SK-N-SH (cell line): ENCODE measurements at regions not wholly inside any gene's neighbourhood (a gene's known extent, or its start where the extent isn't known, plus 50 kb on each side); places are given as distances from the start of the nearest gene placed in this dataset.

Experiments
- CTCF ChIA-PET: fragments of 300-600, 350-600 bp; formaldehyde crosslinking; extraction: SDS; loops from one replicate; lab custom pipeline; 2021; lab: Yijun Ruan, JAX
- POLR2A ChIA-PET: fragments of 350-600 bp; sonication (Branson Sonifier 250); formaldehyde crosslinking; extraction: SDS; loops from one replicate; lab custom pipeline; 2020; ENCODE audit warnings: antibody characterized with exemption, inconsistent platforms; lab: Yijun Ruan, JAX
- DNase-seq: peaks from one replicate; pipeline ENCODE4 v3.0.0; 2012
- H2AFZ ChIP-seq: fragments of 200-600 bp; sonication (generic); 2 replicates; pipeline ENCODE4 v1.8.1; 2016; ENCODE audit warnings: antibody characterized with exemption, mild to moderate bottlenecking, low read depth
- H3F3A ChIP-seq: fragments of 200-600 bp; sonication (generic); replicated peaks from 2 replicates; pipeline ENCODE3; 2016; ENCODE audit warnings: antibody characterized with exemption, mild to moderate bottlenecking; ENCODE audit not compliant: insufficient read depth
- H3K27ac ChIP-seq, 2 experiments: fragments of 200-500 bp in 1 of 2; fragments of 200-600 bp in 1 of 2; sonication (Bioruptor generic) in 1 of 2; sonication (generic), shearing (Covaris generic) in 1 of 2; 2 replicates each; pipeline versions ENCODE4 v1.5.1 to v1.6.1; 2014 to 2016; ENCODE audit warnings: low read depth in 2 of 2, inconsistent platforms in 1 of 2, low read length in 1 of 2, mild to moderate bottlenecking in 1 of 2, mixed read lengths in 1 of 2
- H3K27me3 ChIP-seq: fragments of 200-600 bp; sonication (generic), shearing (Covaris generic); 2 replicates; pipeline ENCODE4 v1.6.1; 2016; ENCODE audit warnings: mixed run types; ENCODE audit not compliant: insufficient read depth
- H3K36me3 ChIP-seq, 2 experiments: fragments of 200-500 bp in 1 of 2; fragments of 200-600 bp in 1 of 2; sonication (Bioruptor generic) in 1 of 2; sonication (generic) in 1 of 2; replicated peaks in 1 of 2; 2 replicates each; pipeline versions ENCODE3 to v1.5.1; 2014 to 2016; ENCODE audit warnings: low read length in 1 of 2, mild to moderate bottlenecking in 1 of 2; ENCODE audit not compliant: insufficient read depth in 2 of 2, control insufficient read depth in 1 of 2
- H3K4me1 ChIP-seq, 2 experiments: fragments of 200-500 bp in 1 of 2; fragments of 200-600 bp in 1 of 2; sonication (Bioruptor generic) in 1 of 2; sonication (generic), shearing (Covaris generic) in 1 of 2; 2 replicates each; pipeline versions ENCODE4 v1.5.1 to v1.6.1; 2014 to 2016; ENCODE audit warnings: low read depth in 1 of 2, low read length in 1 of 2, mixed run types in 1 of 2; ENCODE audit not compliant: insufficient read depth in 2 of 2, control insufficient read depth in 1 of 2
- H3K4me2 ChIP-seq: fragments of 200-600 bp; sonication (generic), shearing (Covaris generic); 2 replicates; pipeline ENCODE4 v1.6.1; 2017; ENCODE audit warnings: mixed run types
- H3K4me3 ChIP-seq, 2 experiments: fragments of 200-500 bp in 1 of 2; fragments of 200-600 bp in 1 of 2; sonication (Bioruptor generic) in 1 of 2; sonication (generic), shearing (Covaris generic) in 1 of 2; 2 replicates each; pipeline versions ENCODE4 v1.5.1 to v1.8.1; 2014 to 2016; ENCODE audit warnings: low read depth in 2 of 2, inconsistent platforms in 1 of 2, low read length in 1 of 2, mild to moderate bottlenecking in 1 of 2, mixed read lengths in 1 of 2, moderate library complexity in 1 of 2
- H3K79me2 ChIP-seq: fragments of 200-600 bp; sonication (generic); 2 replicates; pipeline ENCODE4 v1.8.1; 2017; ENCODE audit warnings: mild to moderate bottlenecking; ENCODE audit not compliant: insufficient read depth
- H3K9ac ChIP-seq: fragments of 200-600 bp; sonication (generic); 2 replicates; pipeline ENCODE4 v1.6.1; 2017; ENCODE audit warnings: mixed run types
- H3K9me2 ChIP-seq: fragments of 200-600 bp; sonication (generic); 2 replicates; pipeline ENCODE4 v1.6.1; 2017; ENCODE audit warnings: mixed run types
- H3K9me3 ChIP-seq: fragments of 200-600 bp; sonication (generic); 2 replicates; pipeline ENCODE4 v1.6.1; 2017; ENCODE audit warnings: mixed run types, mild to moderate bottlenecking, moderate library complexity
- H4K20me1 ChIP-seq: fragments of 200-600 bp; sonication (generic); 2 replicates; pipeline ENCODE4 v1.6.1; 2017; ENCODE audit warnings: mild to moderate bottlenecking, mixed run types; ENCODE audit not compliant: insufficient read depth
- ELF1 ChIP-seq: IDR thresholded peaks from 2 replicates; pipeline ENCODE4 v1.4.0; 2012
- EP300 ChIP-seq, 2 experiments: IDR thresholded peaks; 2 replicates each; pipeline versions ENCODE4 v1.4.0 to v1.6.1; 2012; ENCODE audit warnings: borderline replicate concordance in 1 of 2, low read depth in 1 of 2, low read length in 1 of 2
- EZH2phosphoT487 ChIP-seq: fragments of 200-600 bp; sonication (generic); IDR thresholded peaks from 2 replicates; pipeline ENCODE4 v1.6.1; 2017; ENCODE audit warnings: low read depth, mixed run types, mild to moderate bottlenecking, antibody characterized with exemption, moderate library complexity, borderline replicate concordance
- MEF2A ChIP-seq: IDR thresholded peaks from 2 replicates; pipeline ENCODE4 v1.4.0; 2012; ENCODE audit warnings: low read depth, borderline replicate concordance
- NFIC ChIP-seq: IDR thresholded peaks from 2 replicates; pipeline ENCODE4 v1.4.0; 2012; ENCODE audit warnings: borderline replicate concordance
- POLR2AphosphoS5 ChIP-seq: IDR thresholded peaks from 2 replicates; pipeline ENCODE4 v1.6.1; 2012; ENCODE audit warnings: low read depth, low read length
- RAD21 ChIP-seq: IDR thresholded peaks from 2 replicates; pipeline ENCODE4 v1.6.1; 2012; ENCODE audit warnings: mild to moderate bottlenecking, low read length
- RXRA ChIP-seq: IDR thresholded peaks from 2 replicates; pipeline ENCODE4 v1.4.0; 2012; ENCODE audit warnings: low read depth, mild to moderate bottlenecking, borderline replicate concordance
- SMC3 ChIP-seq: IDR thresholded peaks from 2 replicates; pipeline ENCODE4 v1.6.1; 2012; ENCODE audit warnings: low read depth, low read length, improper control_type of control experiment
- TCF12 ChIP-seq: IDR thresholded peaks from 2 replicates; pipeline ENCODE4 v1.4.0; 2012
- TEAD4 ChIP-seq: IDR thresholded peaks from 2 replicates; pipeline ENCODE4 v1.4.0; 2012; ENCODE audit warnings: mild to moderate bottlenecking, borderline replicate concordance; ENCODE audit not compliant: insufficient read depth
- YY1 ChIP-seq: IDR thresholded peaks from 2 replicates; pipeline ENCODE4 v1.4.0; 2012; ENCODE audit warnings: low read depth, mild to moderate bottlenecking
- WGBS: methylation state at CpG from one replicate; pipeline ENCODE4 v1.1.6; 2017; ENCODE audit warnings: low lambda C conversion rate; 5-methylcytosine and 5-hydroxymethylcytosine counted together
- TF ChIP-seq, protein P1 (sequence below): IDR thresholded peaks from 2 replicates; pipeline ENCODE4 v1.4.0; 2012; ENCODE audit warnings: low read depth, borderline replicate concordance
- TF ChIP-seq, protein P2 (sequence below): IDR thresholded peaks from 2 replicates; pipeline ENCODE4 v1.4.0; 2012; ENCODE audit warnings: low read depth

DNA sequence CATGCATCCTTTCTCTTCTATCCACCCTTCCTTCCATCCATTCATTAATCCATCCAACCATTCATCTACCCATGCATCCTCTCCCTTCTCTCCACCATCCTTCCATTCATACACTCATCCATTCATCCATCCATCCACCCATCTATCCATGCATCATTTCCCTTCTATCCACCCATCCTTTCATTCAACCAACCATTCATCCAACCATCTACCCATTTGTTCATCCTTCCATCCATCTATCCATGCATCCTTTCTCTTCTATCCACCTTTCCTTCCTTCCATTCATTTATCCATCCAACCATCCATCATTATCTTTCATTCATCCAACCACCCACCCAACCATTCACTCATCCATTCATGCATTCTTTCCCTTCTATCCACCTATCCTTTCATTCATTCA is 188.4 kb downstream of the NPHP4 start (continued):
- TF ChIP-seq POLR2AphosphoS5 (no peak), RAD21 (no peak), SMC3 (no peak), NFIC (no peak), EP300 (IDR thresholded peaks at IDR 0.05; ENCODE audit: borderline replicate concordance in 1 of 2, low read depth in 1 of 2, low read length in 1 of 2) (no peak), YY1 (no peak), TCF12 (no peak), EZH2phosphoT487 (no peak)

DNA sequence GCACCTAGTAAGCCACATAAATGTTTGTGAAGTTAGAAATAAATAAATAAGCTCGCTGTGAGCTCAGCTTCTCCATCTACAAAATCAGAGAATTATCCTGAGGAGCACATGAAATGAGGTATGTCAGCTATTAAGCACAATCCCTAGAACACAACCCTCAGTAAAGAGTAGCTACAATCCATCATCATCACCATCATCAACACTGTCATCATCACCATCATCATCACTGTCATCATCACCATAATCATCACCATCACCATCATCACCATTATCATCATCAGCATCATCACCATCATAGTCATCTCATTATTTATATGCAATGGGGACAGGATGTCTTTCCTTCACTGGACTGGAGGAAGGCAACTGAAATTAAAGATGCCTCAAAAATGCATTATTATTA is 189.6 kb downstream of the NPHP4 start:
- Histone ChIP-seq H3K27ac (no peak overlapping the region), H3K9me2 (no peaks in the 10 kb centered on the region), H3K4me2 (no peak overlapping the region), H3K79me2 (no peaks in the 10 kb centered on the region), H3K4me1 (peaks cover 0 to 8% of the 10 kb centered on the region in 2 experiments; a peak in 1 of 4 replicates), H3K4me3 (no peak overlapping the region), H3F3A (no peaks in the 10 kb centered on the region), H3K9ac (no peak overlapping the region), H3K27me3 (no peaks in the 10 kb centered on the region), H3K36me3 (no peaks in the 10 kb centered on the region), H3K9me3 (no peaks in the 10 kb centered on the region), H2AFZ (no peak overlapping the region), H4K20me1 (no peaks in the 10 kb centered on the region)
- no peak for TF ChIP-seq TEAD4
- no peak for TF ChIP-seq RXRA
- TF ChIP-seq, protein P1, sequence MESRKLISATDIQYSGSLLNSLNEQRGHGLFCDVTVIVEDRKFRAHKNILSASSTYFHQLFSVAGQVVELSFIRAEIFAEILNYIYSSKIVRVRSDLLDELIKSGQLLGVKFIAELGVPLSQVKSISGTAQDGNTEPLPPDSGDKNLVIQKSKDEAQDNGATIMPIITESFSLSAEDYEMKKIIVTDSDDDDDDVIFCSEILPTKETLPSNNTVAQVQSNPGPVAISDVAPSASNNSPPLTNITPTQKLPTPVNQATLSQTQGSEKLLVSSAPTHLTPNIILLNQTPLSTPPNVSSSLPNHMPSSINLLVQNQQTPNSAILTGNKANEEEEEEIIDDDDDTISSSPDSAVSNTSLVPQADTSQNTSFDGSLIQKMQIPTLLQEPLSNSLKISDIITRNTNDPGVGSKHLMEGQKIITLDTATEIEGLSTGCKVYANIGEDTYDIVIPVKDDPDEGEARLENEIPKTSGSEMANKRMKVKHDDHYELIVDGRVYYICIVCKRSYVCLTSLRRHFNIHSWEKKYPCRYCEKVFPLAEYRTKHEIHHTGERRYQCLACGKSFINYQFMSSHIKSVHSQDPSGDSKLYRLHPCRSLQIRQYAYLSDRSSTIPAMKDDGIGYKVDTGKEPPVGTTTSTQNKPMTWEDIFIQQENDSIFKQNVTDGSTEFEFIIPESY: no peak
- CTCF ChIA-PET: no interaction called here
- WGBS: 13% methylated on average over 1 of the region's 1 CpG
- POLR2A ChIA-PET: no interaction called here
- no peak for DNase-seq

DNA sequence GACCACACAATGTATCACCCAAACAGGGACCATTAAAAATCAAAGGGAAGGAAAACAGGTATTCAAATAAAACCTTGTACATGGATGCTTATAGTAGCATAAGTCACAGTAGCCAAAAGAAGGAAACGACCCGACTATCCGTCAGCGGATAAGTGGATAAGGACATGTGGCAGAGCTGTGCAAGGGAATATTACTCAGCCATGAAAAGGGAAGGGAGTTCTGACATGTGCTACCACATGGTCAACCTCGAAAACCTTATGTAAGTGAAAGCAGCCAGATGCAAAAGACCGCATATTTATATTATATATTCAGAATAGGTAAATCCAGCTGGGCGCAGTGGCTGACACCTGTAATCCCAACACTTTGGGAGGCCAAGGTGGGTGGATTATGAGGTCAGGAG is 193.3 kb downstream of the NPHP4 start:
- no peaks in the 10 kb centered on the region for H3K9me3 ChIP-seq
- H3F3A ChIP-seq: no peaks in the 10 kb centered on the region
- no peak overlapping the region for H2AFZ ChIP-seq
- no peaks in the 10 kb centered on the region for H3K9me2 ChIP-seq
- no peaks in the 10 kb centered on the region for H3K27me3 ChIP-seq
- POLR2A ChIA-PET: no interaction called here
- H4K20me1 ChIP-seq: no peaks in the 10 kb centered on the region
- H3K4me2 ChIP-seq: no peak overlapping the region
- TF ChIP-seq MEF2A (no peak), ELF1 (no peak), TEAD4 (no peak)
- TF ChIP-seq, protein P2, sequence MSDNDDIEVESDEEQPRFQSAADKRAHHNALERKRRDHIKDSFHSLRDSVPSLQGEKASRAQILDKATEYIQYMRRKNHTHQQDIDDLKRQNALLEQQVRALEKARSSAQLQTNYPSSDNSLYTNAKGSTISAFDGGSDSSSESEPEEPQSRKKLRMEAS: no peak
- CTCF ChIA-PET: no interaction called here
- no peak for DNase-seq
- no peak overlapping the region for H3K9ac ChIP-seq
- peaks cover 0 to 9% of the 10 kb centered on the region in 2 experiments; a peak in 1 of 4 replicates for H3K4me1 ChIP-seq
- no peaks in the 10 kb centered on the region for H3K36me3 ChIP-seq
- H3K27ac ChIP-seq: no peak overlapping the region
- WGBS: 45% methylated on average over 7 of the region's 7 CpGs
- H3K4me3 ChIP-seq: no peak overlapping the region
- H3K79me2 ChIP-seq: no peaks in the 10 kb centered on the region
